ENCODE measurements at regions not wholly inside any gene's neighbourhood (a gene's known extent, or its start where the extent isn't known, plus 50 kb on each side); places are given as distances from the start of the nearest gene placed in this dataset.

GRCh38 chr12:66055837-66056319, 74.7 kb downstream of the LLPH start:
- TF ChIP-seq ZNF274 (IDR thresholded peaks at IDR 0.05; ENCODE audit: insufficient read depth, insufficient read length) (no peak), CHD4 (IDR thresholded peaks at IDR 0.05) (no peak), ZBTB33 (IDR thresholded peaks at IDR 0.05) (no peak), NR2F1 (conservative IDR thresholded peaks at IDR 0.05) (no peak), MAX (IDR thresholded peaks at IDR 0.05; ENCODE audit: low read depth, low read length) (no peak), POLR2AphosphoS5 (IDR thresholded peaks at IDR 0.05; ENCODE audit: low read length) (0 out of 2 replicates have a peak, but pooled peaks have one; percentile 49), ZNF687 (IDR thresholded peaks at IDR 0.05) (peak; percentile 56), BHLHE40 (IDR thresholded peaks at IDR 0.05; ENCODE audit: borderline replicate concordance in 1 of 2, low read depth in 2 of 2, low read length in 1 of 2) (peak; percentile 66 to 74; a peak in 3 of 4 replicates), CTCF (IDR thresholded peaks at IDR 0.05 in 2 of 3, conservative IDR thresholded peaks at IDR 0.05 in 1 of 3; ENCODE audit: control insufficient read depth in 2 of 3, extremely low read depth in 1 of 3, insufficient read depth in 1 of 3, low read depth in 3 of 3, low read length in 3 of 3) (no peak), REST (IDR thresholded peaks at IDR 0.05; ENCODE audit: low read depth, low read length) (no peak), BACH1 (IDR thresholded peaks at IDR 0.05; ENCODE audit: borderline replicate concordance) (peak; percentile 82; the same call in 1 of the 2 replicates), EP300 (IDR thresholded peaks at IDR 0.05; ENCODE audit: borderline replicate concordance in 1 of 2, control insufficient read depth in 1 of 2, low read depth in 2 of 2, low read length in 2 of 2) (peak; percentile 89 to 98; a peak in 3 of 4 replicates), EZH2 (IDR thresholded peaks at IDR 0.05; ENCODE audit: borderline replicate concordance, control insufficient read depth, low read depth, low read length) (no peak)
